ENCODE measurements at regions not wholly inside any gene's neighbourhood (a gene's known extent, or its start where the extent isn't known, plus 50 kb on each side); places are given as distances from the start of the nearest gene placed in this dataset.

DNA sequence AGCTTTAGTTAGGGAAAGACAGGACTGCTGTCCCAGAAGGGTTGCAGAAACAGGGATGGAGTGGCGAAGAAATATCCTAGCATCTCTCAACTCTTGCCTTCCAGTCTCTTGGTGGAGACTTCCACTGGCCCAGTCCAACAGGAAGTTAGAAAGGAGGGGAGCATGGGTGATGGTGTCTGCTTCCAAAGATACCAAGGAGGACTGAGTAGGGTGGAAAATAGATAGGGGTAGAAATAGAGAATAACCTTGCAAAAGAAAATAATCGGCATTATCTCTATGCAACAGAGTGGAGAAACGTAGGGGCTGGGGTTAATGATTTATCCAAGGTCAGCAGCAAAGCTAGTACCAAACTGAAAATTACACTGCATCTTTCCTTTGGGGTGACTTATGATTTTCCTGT lies 242.3 kb downstream of the PSAT1 start:
- no peak for TF ChIP-seq CTCF (conservative IDR thresholded peaks at IDR 0.05 in 1 of 2, IDR thresholded peaks at IDR 0.05 in 1 of 2; ENCODE audit: low read depth in 1 of 2, low read length in 2 of 2)
- TF ChIP-seq EZH2 (IDR thresholded peaks at IDR 0.05; ENCODE audit: low read length, missing control alignments), result no peak
